Spleen (tissue), 7 donors: ENCODE measurements at regions not wholly inside any gene's neighbourhood (a gene's known extent, or its start where the extent isn't known, plus 50 kb on each side); places are given as distances from the start of the nearest gene placed in this dataset.

Experiments used
- CTCF ChIP-seq, 11 experiments: fragments of 200-600 bp in 7 of 11; fragments of 450-650 bp in 4 of 11; sonication (generic) in 4 of 11; IDR thresholded peaks in 8 of 11; conservative IDR thresholded peaks in 3 of 11; 1 replicate in 7 of 11; 2 replicates in 4 of 11; pipeline versions ENCODE4 v1.4.0 to v1.8.0; 2016 to 2021; ENCODE audit warnings: antibody characterized with exemption in 11 of 11, inconsistent platforms in 4 of 11, mild to moderate bottlenecking in 1 of 11
- POLR2A ChIP-seq, 3 donors: fragments of 450-650 bp; IDR thresholded peaks; one replicate each; pipeline ENCODE4 v1.5.1; 2017; ENCODE audit warnings: antibody characterized with exemption in 3 of 3, mild to moderate bottlenecking in 1 of 3
- POLR2AphosphoS5 ChIP-seq, 3 donors: sonication (generic); formaldehyde crosslinking; IDR thresholded peaks; one replicate each; pipeline ENCODE4 v1.5.1; 2017; ENCODE audit warnings: antibody characterized with exemption in 3 of 3
- donor health status: DM: no; HTN: no; CAD: no; lungs with moderate emphysema.
- donor health status: DM: no; HTN: no; CAD: no.
- donor health status: DM: no; HTN: no; CAD: no.

DNA sequence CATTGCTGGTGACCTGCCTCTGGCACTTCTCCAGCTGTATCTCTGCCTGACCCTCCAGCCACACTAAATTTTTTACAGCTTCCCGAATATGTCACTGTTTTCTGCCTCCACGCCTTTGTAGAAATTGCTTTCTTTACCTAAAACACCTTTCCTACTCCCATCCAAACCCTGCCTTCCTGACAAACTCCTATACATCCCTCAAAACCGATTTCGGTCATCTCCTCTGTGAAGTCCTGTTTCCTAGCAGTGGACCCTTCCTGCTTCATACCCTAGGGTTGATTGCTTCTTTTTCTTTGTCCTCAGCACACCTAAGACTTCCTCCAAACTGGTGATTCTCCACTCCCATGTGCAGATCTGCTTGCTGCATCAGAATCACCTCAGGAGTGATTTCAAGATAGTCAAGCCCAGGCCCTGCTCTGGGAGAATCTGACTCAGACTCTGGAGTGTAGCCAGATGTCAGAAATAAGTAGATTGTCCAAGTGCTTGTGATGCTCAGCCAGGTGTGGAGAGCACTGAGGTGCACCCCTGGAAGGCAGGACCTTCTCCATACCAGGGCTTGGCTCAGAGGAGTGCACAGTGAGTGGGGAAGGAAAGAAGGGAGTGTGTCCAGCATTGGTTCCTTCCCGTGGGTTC, 184.2 kb downstream of the COPRS start:
- TF ChIP-seq CTCF (IDR thresholded peaks at IDR 0.05 in 8 of 11, conservative IDR thresholded peaks at IDR 0.05 in 3 of 11) = no peak
- no peak for TF ChIP-seq POLR2A (IDR thresholded peaks at IDR 0.05)
- no peak for TF ChIP-seq POLR2AphosphoS5 (IDR thresholded peaks at IDR 0.05)
